ENCODE measurements at regions not wholly inside any gene's neighbourhood (a gene's known extent, or its start where the extent isn't known, plus 50 kb on each side); places are given as distances from the start of the nearest gene placed in this dataset.

GRCh38 chr3:194081826-194082225, 54.1 kb upstream of the HES1 start:
- TF ChIP-seq CTCF (IDR thresholded peaks at IDR 0.05) = no peak
- no peak for TF ChIP-seq POLR2A (IDR thresholded peaks at IDR 0.05)
